ENCODE measurements at regions not wholly inside any gene's neighbourhood (a gene's known extent, or its start where the extent isn't known, plus 50 kb on each side); places are given as distances from the start of the nearest gene placed in this dataset.

GRCh38 chr12:17301544-17301943 lies 695.6 kb upstream of the LMO3 start (continued):
- no peak for TF ChIP-seq FOXP4 (CRISPR knock-in tag; IDR thresholded peaks at IDR 0.05)
- TF ChIP-seq USF1 (CRISPR knock-in tag; IDR thresholded peaks at IDR 0.05) = no peak
- TF ChIP-seq SMAD3 (CRISPR knock-in tag; IDR thresholded peaks at IDR 0.05; ENCODE audit: borderline replicate concordance) = no peak
- TF ChIP-seq GRHL2 (CRISPR knock-in tag; IDR thresholded peaks at IDR 0.05; ENCODE audit: insufficient replicate concordance, severe bottlenecking) = no peak
- no peak for TF ChIP-seq ZNF671 (CRISPR knock-in tag; IDR thresholded peaks at IDR 0.05)
- TF ChIP-seq ELF4 (CRISPR knock-in tag; IDR thresholded peaks at IDR 0.05; ENCODE audit: low read depth) = no peak
- no peak for TF ChIP-seq KAT7 (CRISPR knock-in tag; IDR thresholded peaks at IDR 0.05; ENCODE audit: borderline replicate concordance)

- Mint-ChIP-seq H3K27ac (no peak overlapping the region), H3K27me3 (ENCODE audit: low read depth) (no peaks in the 10 kb centered on the region; the same call in 1 of the 2 replicates), H3K4me3 (no peak overlapping the region), H3K36me3 (peaks cover 16% of the 10 kb centered on the region), H3K4me1 (no peaks in the 10 kb centered on the region), H3K9me3 (peaks cover 36% of the 10 kb centered on the region)
- POLR2A ChIA-PET = no interaction called here
- ATAC-seq (no peak), DNase-seq (ENCODE audit: low spot score) (no peak)
- no peak for TF ChIP-seq CREB1 (CRISPR knock-in tag; IDR thresholded peaks at IDR 0.05)
- TF ChIP-seq ZNF281 (CRISPR knock-in tag; IDR thresholded peaks at IDR 0.05) = no peak
- no peak for TF ChIP-seq ZNF138 (CRISPR knock-in tag; conservative IDR thresholded peaks at IDR 0.05)
- TF ChIP-seq FOXJ3 (CRISPR knock-in tag; IDR thresholded peaks at IDR 0.05; ENCODE audit: borderline replicate concordance) = no peak
- no peak for TF ChIP-seq ATF6 (CRISPR knock-in tag; IDR thresholded peaks at IDR 0.05)
- TF ChIP-seq FOXP1 (CRISPR knock-in tag; IDR thresholded peaks at IDR 0.05; ENCODE audit: borderline replicate concordance) = no peak
- TF ChIP-seq TP53 (CRISPR knock-in tag; IDR thresholded peaks at IDR 0.05) = no peak
- TF ChIP-seq SMAD3 (CRISPR knock-in tag; IDR thresholded peaks at IDR 0.05; ENCODE audit: borderline replicate concordance) = no peak
- TF ChIP-seq TCF7 (CRISPR knock-in tag; IDR thresholded peaks at IDR 0.05; ENCODE audit: low read depth) = no peak
- TF ChIP-seq MAX (CRISPR knock-in tag; IDR thresholded peaks at IDR 0.05) = no peak
- no peak for TF ChIP-seq MLX (CRISPR knock-in tag; IDR thresholded peaks at IDR 0.05)
- TF ChIP-seq KAT7 (CRISPR knock-in tag; IDR thresholded peaks at IDR 0.05; ENCODE audit: borderline replicate concordance) = no peak
- TF ChIP-seq GRHL2 (CRISPR knock-in tag; IDR thresholded peaks at IDR 0.05; ENCODE audit: insufficient replicate concordance, severe bottlenecking) = no peak
- TF ChIP-seq ZMAT4 (CRISPR knock-in tag; IDR thresholded peaks at IDR 0.05) = no peak
- CTCF ChIA-PET = no interaction called here
These were observed 690.9 kb upstream of the LMO3 start for GRCh38 chr12:17296882-17297281.
